GM23338 (cell line): ENCODE measurements at regions not wholly inside any gene's neighbourhood (a gene's known extent, or its start where the extent isn't known, plus 50 kb on each side); places are given as distances from the start of the nearest gene placed in this dataset.

ENCODE experiments used
- ATAC-seq: fragments of 200-7000 bp; cut with Tn5 transposase; 3 replicates; pipeline ENCODE4 v1.9.1; 2020
- DNase-seq: peaks from one replicate; pipeline ENCODE4 v3.0.0-alpha.2; 2015; ENCODE audit warnings: low spot score
- H2AFZ ChIP-seq: fragments of 200-600 bp; sonication (generic); 2 replicates; pipeline ENCODE4 v1.8.0; 2016; ENCODE audit warnings: antibody characterized with exemption, mild to moderate bottlenecking, moderate library complexity
- H3F3A ChIP-seq: fragments of 200-600 bp; sonication (generic); replicated peaks from 2 replicates; pipeline ENCODE4 v1.8.0; 2017; ENCODE audit warnings: antibody characterized with exemption, mixed run types, low read depth
- H3K27ac ChIP-seq: fragments of 200-600 bp; sonication (generic); 2 replicates; pipeline ENCODE4 v1.6.1; 2016; ENCODE audit warnings: low read depth
- H3K27me3 ChIP-seq: fragments of 200-600 bp; sonication (generic); 2 replicates; pipeline ENCODE4 v1.8.0; 2016; ENCODE audit warnings: mild to moderate bottlenecking, mixed run types, moderate library complexity; ENCODE audit not compliant: insufficient read depth
- H3K36me3 ChIP-seq: fragments of 200-600 bp; sonication (generic); 2 replicates; pipeline ENCODE4 v1.8.0; 2016; ENCODE audit warnings: mild to moderate bottlenecking; ENCODE audit not compliant: insufficient read depth
- H3K4me1 ChIP-seq: fragments of 200-600 bp; sonication (generic); 2 replicates; pipeline ENCODE4 v1.8.0; 2016; ENCODE audit warnings: mild to moderate bottlenecking, moderate library complexity; ENCODE audit not compliant: insufficient read depth
- H3K4me2 ChIP-seq: fragments of 200-600 bp; sonication (generic); 2 replicates; pipeline ENCODE4 v1.7.1; 2017; ENCODE audit warnings: mixed run types
- H3K4me3 ChIP-seq: fragments of 200-600 bp; sonication (generic); 2 replicates; pipeline ENCODE4 v1.6.1; 2016; ENCODE audit warnings: mixed run types
- H3K79me2 ChIP-seq: fragments of 200-600 bp; sonication (generic); replicated peaks from 2 replicates; pipeline ENCODE4 v1.8.0; 2017; ENCODE audit warnings: mild to moderate bottlenecking; ENCODE audit not compliant: insufficient read depth
- H3K9me2 ChIP-seq: fragments of 200-600 bp; sonication (generic); 2 replicates; pipeline ENCODE4 v1.8.0; 2017; ENCODE audit not compliant: insufficient read depth
- H4K20me1 ChIP-seq: fragments of 200-600 bp; sonication (generic); replicated peaks from 2 replicates; pipeline ENCODE4 v1.8.0; 2017; ENCODE audit warnings: mild to moderate bottlenecking; ENCODE audit not compliant: insufficient read depth
- H3K27ac Mint-ChIP-seq: 2 replicates; pipeline ENCODE4 v1.8.0; 2020; ENCODE audit warnings: inconsistent platforms, mild to moderate bottlenecking, moderate library complexity, mixed read lengths
- H3K27me3 Mint-ChIP-seq: 3 replicates; pipeline ENCODE4 v1.8.0; 2022; ENCODE audit warnings: low read depth, mild to moderate bottlenecking, moderate library complexity, mixed read lengths, inconsistent platforms; ENCODE audit not compliant: insufficient read depth, poor library complexity
- H3K36me3 Mint-ChIP-seq: 3 replicates; pipeline ENCODE4 v1.8.0; 2021; ENCODE audit warnings: low read depth, mild to moderate bottlenecking, inconsistent platforms, moderate library complexity, mixed read lengths
- H3K4me1 Mint-ChIP-seq: 3 replicates; pipeline ENCODE4 v1.8.0; 2020; ENCODE audit warnings: mild to moderate bottlenecking, inconsistent platforms, mixed read lengths
- H3K4me3 Mint-ChIP-seq: 3 replicates; pipeline ENCODE4 v1.8.0; 2021; ENCODE audit warnings: moderate library complexity, mild to moderate bottlenecking, inconsistent platforms, mixed read lengths
- H3K9me3 Mint-ChIP-seq: 3 replicates; pipeline ENCODE4 v1.8.0; 2020; ENCODE audit warnings: moderate library complexity, mild to moderate bottlenecking, inconsistent platforms, mixed read lengths
- EZH2 ChIP-seq: fragments of 200-600 bp; sonication (generic); IDR thresholded peaks from one replicate; pipeline ENCODE4 v1.8.0; 2017; ENCODE audit warnings: antibody characterized with exemption, mild to moderate bottlenecking, low read depth; ENCODE audit not compliant: unreplicated experiment
- EZH2phosphoT487 ChIP-seq: fragments of 200-600 bp; sonication (generic); IDR thresholded peaks from one replicate; pipeline ENCODE4 v1.8.1; 2018; ENCODE audit warnings: antibody characterized with exemption; ENCODE audit not compliant: unreplicated experiment
- NANOG ChIP-seq: IDR thresholded peaks from 2 replicates; pipeline ENCODE4 v1.6.1; 2016; ENCODE audit warnings: antibody characterized with exemption, borderline replicate concordance
- ZNF114 ChIP-seq: fragments of 250-450 bp; sonication (Bioruptor Pico); IDR thresholded peaks from 2 replicates; pipeline ENCODE4 v1.5.0; 2020; ENCODE audit warnings: mild to moderate bottlenecking, moderate library complexity
- ZNF331 ChIP-seq: fragments of 250-450 bp; sonication (Bioruptor Pico); IDR thresholded peaks from 2 replicates; pipeline ENCODE4 v1.5.0; 2020; ENCODE audit warnings: low read depth, mild to moderate bottlenecking, moderate library complexity
- TF ChIP-seq, protein P1 (sequence below): IDR thresholded peaks from 2 replicates; pipeline ENCODE4 v1.6.1; 2016; ENCODE audit warnings: antibody characterized with exemption
- TF ChIP-seq, protein P2 (sequence below): IDR thresholded peaks from one replicate; pipeline ENCODE4 v1.6.1; 2018; ENCODE audit warnings: antibody characterized with exemption; ENCODE audit not compliant: unreplicated experiment
- TF ChIP-seq, protein P3 (sequence below), 2 experiments: fragments of 200-600 bp in 1 of 2; sonication (generic) in 1 of 2; conservative IDR thresholded peaks; 2 replicates each; pipeline versions ENCODE4 v1.5.1 to v1.6.1; 2016 to 2017; ENCODE audit warnings: antibody characterized with exemption in 2 of 2, low read depth in 2 of 2, mild to moderate bottlenecking in 2 of 2, moderate library complexity in 1 of 2

DNA sequence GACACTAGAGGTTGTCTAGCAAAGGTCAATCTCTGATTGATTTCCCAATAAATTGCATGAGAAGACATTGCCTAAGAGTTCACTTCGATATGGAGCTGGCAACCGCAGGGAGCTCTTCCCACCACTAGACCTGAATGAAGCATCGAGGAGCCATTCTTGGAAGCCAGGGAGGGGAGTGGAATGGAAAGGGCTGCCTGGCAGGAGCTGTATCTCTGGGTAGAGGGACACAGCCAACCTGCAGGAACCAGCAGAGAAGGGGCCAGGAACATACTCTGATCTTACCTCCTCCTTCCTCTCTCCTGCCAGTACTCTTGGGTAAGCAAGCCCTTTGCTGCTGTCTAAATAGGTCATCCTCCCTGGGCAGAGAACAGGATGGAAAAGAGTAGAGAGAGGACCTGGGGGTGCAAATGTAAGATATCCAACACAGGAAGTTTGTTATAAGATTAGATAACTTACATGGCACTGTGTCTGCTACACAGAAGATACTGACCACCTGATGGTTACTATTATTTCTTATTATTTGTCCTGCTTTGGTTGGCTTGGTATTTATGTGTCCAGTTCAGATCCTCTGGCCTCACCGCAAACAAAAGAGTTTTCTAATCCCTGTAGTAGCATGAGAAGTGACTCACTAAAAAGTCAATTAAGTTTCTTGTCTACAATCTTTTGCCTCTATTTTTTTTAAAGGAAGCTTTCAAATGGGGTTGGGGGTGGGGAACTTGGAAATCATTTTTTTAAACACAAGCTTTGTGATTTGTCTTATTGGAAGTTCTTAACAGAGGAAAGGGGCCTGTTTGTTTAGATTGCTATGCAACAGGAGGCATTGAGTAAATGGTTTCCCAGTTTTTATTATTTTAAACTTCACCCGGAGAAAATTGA, 156.7 kb upstream of the TSC22D2 start:
- Mint-ChIP-seq H3K4me3 (no peak overlapping the region), H3K9me3 (no peaks in the 10 kb centered on the region), H3K4me1 (peaks cover 33% of the 10 kb centered on the region)

DNA sequence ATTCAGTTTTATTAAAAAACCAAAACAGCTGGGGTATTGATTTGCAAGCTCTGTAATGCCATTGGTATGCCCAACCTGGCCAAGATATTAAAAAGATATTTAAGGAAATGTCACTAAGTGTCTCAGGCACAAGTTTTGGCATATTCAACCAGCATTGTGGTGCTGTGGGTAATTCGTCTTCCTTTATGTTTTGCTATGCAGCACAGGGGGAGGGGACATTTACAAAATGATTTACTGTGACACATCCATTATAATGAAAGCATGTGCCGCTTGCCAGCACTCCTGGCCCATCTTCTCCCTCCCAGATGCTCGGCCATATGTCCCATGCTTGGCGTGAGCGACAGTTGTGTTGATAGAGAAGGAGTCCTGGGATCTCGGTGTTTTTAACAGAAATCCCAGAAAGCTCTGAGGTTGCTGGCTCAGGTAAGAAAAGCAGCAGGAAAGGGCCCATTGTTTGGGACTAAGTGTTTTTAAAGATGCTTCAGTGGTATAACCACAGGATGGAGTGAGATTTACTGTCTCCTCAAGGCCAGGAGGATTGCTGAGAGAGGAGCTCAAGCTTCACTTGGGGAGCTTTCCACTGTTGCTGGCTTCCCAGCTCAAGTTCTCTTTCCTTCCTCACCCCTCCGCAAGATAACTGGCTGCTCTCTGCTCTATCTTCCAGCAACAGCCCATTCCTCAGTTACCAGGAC, 158.2 kb upstream of the TSC22D2 start:
- Histone ChIP-seq H4K20me1 (no peaks in the 10 kb centered on the region), H3K4me2 (peak overlapping the region; percentile 25; the same call in 1 of the 2 replicates), H3K79me2 (no peaks in the 10 kb centered on the region), H3K27ac (no peak overlapping the region), H3K4me1 (peaks cover 7% of the 10 kb centered on the region), H3F3A (no peaks in the 10 kb centered on the region), H2AFZ (peak overlapping the region; percentile 98), H3K27me3 (no peaks in the 10 kb centered on the region), H3K9me2 (no peaks in the 10 kb centered on the region), H3K4me3 (no peak overlapping the region), H3K36me3 (no peaks in the 10 kb centered on the region)
- Mint-ChIP-seq H3K27me3 (no peaks in the 10 kb centered on the region), H3K27ac (no peak overlapping the region), H3K4me1 (peaks cover 26% of the 10 kb centered on the region), H3K4me3 (no peak overlapping the region), H3K36me3 (no peaks in the 10 kb centered on the region), H3K9me3 (no peaks in the 10 kb centered on the region)
- ATAC-seq (no peak; the same call in 2 of the 3 replicates), DNase-seq (no peak)
- TF ChIP-seq, protein P1, sequence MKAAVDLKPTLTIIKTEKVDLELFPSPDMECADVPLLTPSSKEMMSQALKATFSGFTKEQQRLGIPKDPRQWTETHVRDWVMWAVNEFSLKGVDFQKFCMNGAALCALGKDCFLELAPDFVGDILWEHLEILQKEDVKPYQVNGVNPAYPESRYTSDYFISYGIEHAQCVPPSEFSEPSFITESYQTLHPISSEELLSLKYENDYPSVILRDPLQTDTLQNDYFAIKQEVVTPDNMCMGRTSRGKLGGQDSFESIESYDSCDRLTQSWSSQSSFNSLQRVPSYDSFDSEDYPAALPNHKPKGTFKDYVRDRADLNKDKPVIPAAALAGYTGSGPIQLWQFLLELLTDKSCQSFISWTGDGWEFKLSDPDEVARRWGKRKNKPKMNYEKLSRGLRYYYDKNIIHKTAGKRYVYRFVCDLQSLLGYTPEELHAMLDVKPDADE: no peak
- TF ChIP-seq EZH2phosphoT487: no peak
- TF ChIP-seq EZH2: no peak
- no peak for TF ChIP-seq ZNF114 (CRISPR knock-in tag)
- no peak for TF ChIP-seq NANOG
- TF ChIP-seq, protein P2, sequence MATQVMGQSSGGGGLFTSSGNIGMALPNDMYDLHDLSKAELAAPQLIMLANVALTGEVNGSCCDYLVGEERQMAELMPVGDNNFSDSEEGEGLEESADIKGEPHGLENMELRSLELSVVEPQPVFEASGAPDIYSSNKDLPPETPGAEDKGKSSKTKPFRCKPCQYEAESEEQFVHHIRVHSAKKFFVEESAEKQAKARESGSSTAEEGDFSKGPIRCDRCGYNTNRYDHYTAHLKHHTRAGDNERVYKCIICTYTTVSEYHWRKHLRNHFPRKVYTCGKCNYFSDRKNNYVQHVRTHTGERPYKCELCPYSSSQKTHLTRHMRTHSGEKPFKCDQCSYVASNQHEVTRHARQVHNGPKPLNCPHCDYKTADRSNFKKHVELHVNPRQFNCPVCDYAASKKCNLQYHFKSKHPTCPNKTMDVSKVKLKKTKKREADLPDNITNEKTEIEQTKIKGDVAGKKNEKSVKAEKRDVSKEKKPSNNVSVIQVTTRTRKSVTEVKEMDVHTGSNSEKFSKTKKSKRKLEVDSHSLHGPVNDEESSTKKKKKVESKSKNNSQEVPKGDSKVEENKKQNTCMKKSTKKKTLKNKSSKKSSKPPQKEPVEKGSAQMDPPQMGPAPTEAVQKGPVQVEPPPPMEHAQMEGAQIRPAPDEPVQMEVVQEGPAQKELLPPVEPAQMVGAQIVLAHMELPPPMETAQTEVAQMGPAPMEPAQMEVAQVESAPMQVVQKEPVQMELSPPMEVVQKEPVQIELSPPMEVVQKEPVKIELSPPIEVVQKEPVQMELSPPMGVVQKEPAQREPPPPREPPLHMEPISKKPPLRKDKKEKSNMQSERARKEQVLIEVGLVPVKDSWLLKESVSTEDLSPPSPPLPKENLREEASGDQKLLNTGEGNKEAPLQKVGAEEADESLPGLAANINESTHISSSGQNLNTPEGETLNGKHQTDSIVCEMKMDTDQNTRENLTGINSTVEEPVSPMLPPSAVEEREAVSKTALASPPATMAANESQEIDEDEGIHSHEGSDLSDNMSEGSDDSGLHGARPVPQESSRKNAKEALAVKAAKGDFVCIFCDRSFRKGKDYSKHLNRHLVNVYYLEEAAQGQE: no peak
- TF ChIP-seq ZNF331 (CRISPR knock-in tag): no peak

More for the DNA sequence above, 156.7 kb upstream of the TSC22D2 start:
- Histone ChIP-seq H3K36me3 (no peaks in the 10 kb centered on the region), H2AFZ (peak overlapping the region; percentile 54; the same call in 1 of the 2 replicates), H3K4me2 (no peak overlapping the region), H3K4me1 (peaks cover 7% of the 10 kb centered on the region), H3K79me2 (no peaks in the 10 kb centered on the region), H3K27me3 (no peaks in the 10 kb centered on the region), H4K20me1 (no peaks in the 10 kb centered on the region), H3F3A (no peaks in the 10 kb centered on the region), H3K9me2 (no peaks in the 10 kb centered on the region), H3K4me3 (no peak overlapping the region), H3K27ac (no peak overlapping the region)
- Mint-ChIP-seq H3K27me3 (no peaks in the 10 kb centered on the region), H3K27ac (no peak overlapping the region), H3K36me3 (no peaks in the 10 kb centered on the region)
- DNase-seq (peak; percentile 26), ATAC-seq (peak; percentile 62)
- TF ChIP-seq ZNF331 (CRISPR knock-in tag): no peak
- TF ChIP-seq, protein P3, sequence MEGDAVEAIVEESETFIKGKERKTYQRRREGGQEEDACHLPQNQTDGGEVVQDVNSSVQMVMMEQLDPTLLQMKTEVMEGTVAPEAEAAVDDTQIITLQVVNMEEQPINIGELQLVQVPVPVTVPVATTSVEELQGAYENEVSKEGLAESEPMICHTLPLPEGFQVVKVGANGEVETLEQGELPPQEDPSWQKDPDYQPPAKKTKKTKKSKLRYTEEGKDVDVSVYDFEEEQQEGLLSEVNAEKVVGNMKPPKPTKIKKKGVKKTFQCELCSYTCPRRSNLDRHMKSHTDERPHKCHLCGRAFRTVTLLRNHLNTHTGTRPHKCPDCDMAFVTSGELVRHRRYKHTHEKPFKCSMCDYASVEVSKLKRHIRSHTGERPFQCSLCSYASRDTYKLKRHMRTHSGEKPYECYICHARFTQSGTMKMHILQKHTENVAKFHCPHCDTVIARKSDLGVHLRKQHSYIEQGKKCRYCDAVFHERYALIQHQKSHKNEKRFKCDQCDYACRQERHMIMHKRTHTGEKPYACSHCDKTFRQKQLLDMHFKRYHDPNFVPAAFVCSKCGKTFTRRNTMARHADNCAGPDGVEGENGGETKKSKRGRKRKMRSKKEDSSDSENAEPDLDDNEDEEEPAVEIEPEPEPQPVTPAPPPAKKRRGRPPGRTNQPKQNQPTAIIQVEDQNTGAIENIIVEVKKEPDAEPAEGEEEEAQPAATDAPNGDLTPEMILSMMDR (conservative IDR thresholded peaks at IDR 0.05; ENCODE audit: low read depth in 2 of 2): 0 out of 4 replicates have a peak, but pooled peaks of 1 of the 2 experiments have one; percentile 11
